HG03521 (cell line): ENCODE measurements at regions not wholly inside any gene's neighbourhood (a gene's known extent, or its start where the extent isn't known, plus 50 kb on each side); places are given as distances from the start of the nearest gene placed in this dataset.

Experiments
- ATAC-seq: cut with Tn5 transposase; IDR thresholded peaks from one replicate; pipeline ENCODE4 v1.9.1; 2021; ENCODE audit warnings: mild to moderate bottlenecking, moderate library complexity; ENCODE audit not compliant: unreplicated experiment

GRCh38 chr9:107989099-107989498 lies 499.5 kb upstream of the KLF4 start:
- no peak for ATAC-seq

DNA sequence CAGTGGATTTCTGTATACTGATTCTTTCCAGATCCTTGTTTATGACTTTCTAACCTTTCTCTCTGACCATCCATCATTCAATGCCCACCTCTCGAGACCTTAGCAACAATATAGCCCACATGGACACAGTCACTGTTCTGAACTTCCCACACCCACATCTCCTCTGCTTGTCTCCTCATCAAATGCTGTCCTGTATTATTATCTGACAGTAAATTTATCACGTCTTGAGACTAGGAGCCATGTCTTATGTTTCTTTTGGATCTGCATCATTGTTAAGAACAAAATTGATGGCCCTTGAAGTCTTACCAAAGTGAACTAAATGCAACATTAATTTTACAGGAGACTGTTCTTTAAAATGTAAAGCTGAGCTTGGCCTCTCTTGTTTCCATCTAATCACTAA lies 495.4 kb upstream of the KLF4 start:
- no peak for ATAC-seq

DNA sequence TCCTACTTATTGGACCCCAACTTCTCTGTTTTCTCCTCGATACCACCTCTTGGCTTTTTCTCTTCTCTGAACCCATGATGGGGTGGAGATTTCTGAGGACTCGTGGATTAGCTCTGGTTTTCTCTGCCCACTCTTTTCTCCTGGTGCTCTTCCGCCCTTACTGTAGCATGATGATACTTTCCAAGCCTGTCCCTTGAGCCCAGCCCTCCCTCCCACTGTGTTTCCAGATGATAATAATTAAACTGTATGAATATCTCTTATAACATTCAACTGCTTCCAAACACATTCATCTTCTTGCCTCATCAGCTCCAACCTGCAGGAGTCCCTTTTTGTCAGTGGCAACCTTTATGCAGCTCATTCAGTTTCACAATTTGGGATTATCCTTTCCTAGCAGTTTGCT lies 494.2 kb upstream of the KLF4 start:
- ATAC-seq, result no peak

GRCh38 chr9:107983181-107983603 lies 493.6 kb upstream of the KLF4 start:
- ATAC-seq, result no peak

DNA sequence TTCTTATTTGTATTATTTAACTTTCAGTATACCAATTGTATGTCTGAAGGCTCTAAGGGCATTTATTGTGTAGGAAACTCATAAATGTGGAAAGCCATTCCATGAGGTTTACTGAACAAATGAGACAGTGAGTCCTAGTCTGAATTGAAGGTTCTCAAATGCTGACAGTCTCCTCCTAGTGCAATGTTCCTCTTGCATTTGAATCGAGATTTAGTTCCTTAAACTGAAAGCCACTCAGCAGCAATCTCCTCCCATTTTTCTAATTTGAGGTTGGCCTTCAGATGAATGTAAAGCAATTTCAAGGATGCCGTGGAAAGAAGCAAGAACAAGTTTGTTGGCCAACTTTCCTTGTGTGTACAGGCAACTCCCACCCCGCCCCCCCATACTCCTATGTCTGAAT lies 493.2 kb upstream of the KLF4 start:
- no peak for ATAC-seq

DNA sequence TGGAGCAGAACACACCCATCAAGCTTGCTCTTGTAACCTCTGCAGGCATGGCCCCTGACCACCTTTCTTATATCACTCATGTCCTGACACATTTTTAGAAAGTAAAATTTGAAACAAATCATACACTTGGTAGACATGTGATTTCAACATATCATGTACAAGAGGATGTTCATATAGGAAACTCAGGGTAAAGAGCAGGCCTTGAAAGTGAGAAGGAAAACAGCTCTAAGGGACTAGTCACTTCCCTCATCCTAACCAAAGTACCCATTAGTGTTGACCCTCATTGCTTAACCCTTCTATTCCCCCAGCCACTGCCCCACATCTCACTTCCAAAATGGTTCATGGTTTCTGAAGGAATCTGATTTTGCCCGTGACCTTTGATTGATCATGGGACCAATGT lies 492.4 kb upstream of the KLF4 start:
- ATAC-seq, result no peak

DNA sequence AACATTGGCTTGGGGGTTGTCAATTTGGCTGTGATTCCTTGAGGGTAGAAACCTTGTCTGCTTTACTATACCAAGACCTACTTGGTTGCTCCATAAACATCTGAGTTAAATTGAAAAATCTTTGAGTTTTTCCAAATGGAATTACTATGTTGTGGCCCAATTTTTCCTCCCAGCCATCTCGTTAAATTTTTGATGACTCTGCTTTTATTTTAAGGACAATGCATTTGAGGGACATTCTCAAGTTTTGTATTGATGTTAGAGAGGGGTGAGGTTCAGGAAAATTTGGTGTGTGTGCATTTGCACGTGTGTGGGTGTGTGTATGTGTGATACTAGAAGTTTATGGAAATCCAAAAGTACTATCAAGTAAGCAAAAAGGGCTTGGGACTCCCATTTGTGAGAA lies 491.4 kb upstream of the KLF4 start:
- ATAC-seq, result no peak

GRCh38 chr9:107976767-107977166 lies 487.2 kb upstream of the KLF4 start:
- no peak for ATAC-seq

DNA sequence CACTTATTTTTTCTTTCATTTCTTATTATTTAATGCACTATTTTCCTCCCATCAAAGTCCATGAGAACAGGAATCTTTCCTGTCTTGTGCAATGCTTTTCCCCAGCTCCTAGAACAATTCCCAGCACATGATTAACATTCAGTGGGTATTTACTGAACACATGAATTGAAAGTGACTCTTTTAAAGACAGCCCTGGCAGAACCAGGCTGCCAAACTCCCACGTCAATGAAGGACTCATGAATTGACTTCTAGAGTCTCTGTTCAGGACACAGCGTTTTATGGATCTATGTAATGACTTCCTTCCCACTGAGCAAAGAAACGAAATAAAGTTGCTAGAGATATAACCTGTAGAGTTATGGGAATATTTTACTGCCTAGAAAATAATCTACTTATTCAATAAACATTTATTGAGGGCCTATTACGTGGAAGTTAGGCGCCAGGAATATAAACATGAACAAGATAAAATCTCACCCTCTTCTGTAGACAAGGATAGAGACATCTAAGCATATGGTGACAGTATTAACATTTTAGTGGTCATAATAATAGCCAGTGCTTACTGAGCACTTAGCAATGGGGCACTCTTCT lies 485.9 kb upstream of the KLF4 start:
- no peak for ATAC-seq

- no peak for ATAC-seq
Observed at GRCh38 chr9:107973451-107973850, 483.9 kb upstream of the KLF4 start.

DNA sequence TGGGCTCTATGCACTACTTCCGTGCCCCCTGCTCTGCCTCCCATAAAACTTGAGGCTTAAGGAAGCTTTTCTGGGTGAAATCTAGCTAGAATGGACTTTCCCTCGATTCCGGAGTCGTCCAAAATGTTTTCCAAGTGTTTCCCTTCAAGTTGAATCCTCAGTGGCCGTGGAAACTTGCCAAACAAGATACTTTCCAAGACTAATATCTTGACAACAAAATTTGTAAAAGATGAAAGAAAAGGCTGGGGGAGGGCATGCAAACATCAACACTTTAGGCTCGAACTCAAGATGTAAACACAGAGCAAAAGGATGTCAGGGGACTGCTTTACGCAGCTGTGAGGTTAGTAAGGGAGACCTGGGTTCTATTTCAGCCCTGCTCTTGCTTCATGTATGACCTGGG lies 482.8 kb upstream of the KLF4 start:
- no peak for ATAC-seq

GRCh38 chr9:107971241-107971640 lies 481.7 kb upstream of the KLF4 start:
- no peak for ATAC-seq

DNA sequence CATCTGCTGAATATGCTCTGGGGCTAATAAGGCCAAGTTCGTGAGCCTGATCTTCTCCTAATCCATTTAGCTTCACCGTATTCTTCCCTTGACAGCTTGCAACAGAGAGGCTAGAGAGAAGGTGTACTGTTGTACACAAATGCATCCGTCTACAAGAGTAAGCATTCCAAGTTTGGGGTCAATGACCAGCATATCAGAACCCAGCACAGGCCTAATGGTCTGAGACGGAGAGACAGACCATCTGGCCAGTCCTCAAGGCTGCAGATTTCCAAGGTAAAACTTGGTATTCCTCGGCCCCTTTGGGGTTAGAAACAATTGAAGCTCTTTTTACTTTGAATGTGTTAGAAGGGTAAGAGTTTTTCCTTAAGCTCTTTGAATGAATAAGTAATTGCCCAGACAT lies 481.2 kb upstream of the KLF4 start:
- no peak for ATAC-seq

- ATAC-seq, result no peak
Observed at GRCh38 chr9:107969727-107970126, 480.2 kb upstream of the KLF4 start.

DNA sequence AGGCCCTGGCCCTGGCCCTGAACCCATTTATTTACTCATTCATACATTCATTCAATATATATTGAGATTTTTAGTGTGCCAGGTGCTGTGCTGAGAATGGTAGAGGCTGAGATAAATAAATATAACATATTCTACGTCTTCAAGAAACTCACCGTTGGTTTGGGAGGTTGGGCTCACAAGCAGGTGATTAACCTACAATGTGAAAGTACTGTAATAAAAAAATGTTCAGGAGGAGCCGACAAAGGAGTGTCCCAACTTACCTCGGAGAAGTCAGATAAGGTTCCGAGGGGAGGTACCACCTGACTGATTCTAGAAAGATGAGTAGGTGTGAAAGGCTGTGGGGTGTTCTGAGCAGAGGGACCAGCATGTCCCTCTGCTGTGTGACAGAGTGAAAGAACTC lies 479.6 kb upstream of the KLF4 start:
- no peak for ATAC-seq

- ATAC-seq, result no peak
Observed at GRCh38 chr9:107963246-107963645, 473.7 kb upstream of the KLF4 start.

DNA sequence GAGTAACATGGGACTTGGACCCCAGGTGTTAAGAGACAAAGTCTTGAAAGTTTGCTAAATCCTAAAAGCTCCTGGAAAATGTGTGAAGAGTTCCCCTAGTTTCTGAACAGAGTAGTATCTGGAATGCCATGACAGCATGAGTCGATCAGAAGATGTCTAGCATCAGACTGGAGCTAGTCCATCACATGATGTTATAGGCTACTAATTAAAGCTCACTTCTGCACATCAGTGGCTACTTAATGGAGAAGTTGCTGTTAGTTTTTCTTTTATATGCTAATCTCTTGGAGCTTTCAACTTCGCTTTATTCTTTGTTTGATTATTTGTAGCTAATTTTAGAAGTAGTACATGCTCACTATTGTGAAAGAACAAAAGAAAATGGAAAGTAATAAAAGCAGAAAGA lies 471.3 kb upstream of the KLF4 start:
- no peak for ATAC-seq

- ATAC-seq, result no peak
Observed at GRCh38 chr9:107954312-107954711, 464.7 kb upstream of the KLF4 start.

DNA sequence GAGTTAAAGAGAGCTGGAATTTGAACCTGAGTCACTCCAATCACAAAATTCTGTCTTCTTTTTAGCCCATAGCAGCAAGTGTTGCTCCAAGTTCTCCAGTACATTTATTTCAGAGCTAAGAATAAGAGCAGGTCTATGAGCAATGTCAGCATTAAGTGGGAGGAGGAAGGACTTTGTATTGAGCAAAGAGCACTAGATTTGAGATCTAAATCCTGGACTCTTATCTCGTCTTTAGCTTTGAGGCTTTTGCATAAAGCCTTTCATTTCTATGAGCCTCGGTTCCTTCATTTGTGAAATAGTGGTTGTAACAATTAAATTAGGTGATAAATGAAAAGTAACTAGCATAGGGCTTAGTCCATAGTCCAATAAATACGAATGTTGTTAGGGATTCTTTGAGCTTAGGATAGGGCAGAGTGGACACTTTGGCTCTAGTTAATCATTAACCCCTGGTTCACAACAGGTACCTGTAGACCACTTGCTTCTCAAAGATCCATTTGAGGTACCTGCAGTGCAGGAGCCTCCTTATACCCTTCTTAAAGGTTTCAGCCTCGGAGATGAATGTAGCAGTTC lies 464.1 kb upstream of the KLF4 start:
- no peak for ATAC-seq

- no peak for ATAC-seq
Observed at GRCh38 chr9:107952773-107953172, 463.2 kb upstream of the KLF4 start.

DNA sequence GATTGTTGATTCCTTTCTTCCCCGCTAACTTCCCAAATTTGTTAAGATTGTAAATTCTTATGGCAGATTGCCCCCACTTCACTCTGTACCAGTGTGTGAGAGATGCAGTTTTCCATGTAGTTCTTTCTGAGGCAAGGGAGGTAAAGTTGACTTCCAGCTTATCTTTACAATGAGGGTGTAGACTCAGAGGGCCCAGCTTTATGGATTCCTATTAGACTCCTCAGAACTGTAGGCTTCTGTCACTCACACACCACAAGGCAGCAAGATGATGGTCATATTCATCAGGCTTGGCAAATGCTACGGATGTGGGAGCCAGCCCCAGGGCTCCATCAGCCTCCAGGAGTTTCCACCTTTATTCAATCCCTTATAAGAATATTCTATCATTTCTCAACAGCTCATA lies 461.9 kb upstream of the KLF4 start:
- ATAC-seq, result no peak

DNA sequence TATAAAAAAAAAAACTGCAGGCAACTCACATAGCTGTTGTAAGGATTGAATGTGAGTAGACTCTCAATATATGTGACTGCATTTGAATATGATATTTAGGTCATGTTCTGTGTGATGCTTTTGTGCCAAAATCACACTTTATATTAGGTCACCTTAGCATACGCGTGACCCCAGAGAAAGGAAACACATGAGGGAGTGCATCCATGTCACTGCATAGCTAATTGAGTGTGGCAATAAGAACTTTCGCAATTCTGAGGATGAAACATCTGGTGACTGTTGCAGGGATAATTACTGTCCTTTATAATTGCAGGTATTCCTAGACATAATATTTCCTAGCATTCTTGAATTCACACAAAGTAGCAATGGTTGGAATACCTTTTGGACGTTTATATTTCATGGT lies 459.5 kb upstream of the KLF4 start:
- no peak for ATAC-seq

DNA sequence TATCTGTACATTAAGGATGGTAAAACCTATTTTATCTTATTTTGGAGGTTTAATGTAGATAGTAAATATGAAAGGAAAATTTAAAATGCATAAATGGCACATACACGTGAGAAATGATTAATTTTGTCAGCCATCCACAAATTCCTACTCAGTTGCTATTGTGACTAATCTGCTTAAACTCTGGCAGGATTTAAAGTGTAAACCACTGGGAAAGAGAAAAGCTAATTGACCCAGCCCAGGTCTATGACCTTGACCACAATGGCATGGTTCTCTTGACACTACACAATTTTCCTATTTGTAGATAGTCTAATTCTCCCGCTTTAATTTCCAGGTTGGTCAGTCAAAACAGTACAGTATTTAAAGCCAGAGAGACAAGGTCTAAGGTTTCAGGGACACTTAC lies 459.0 kb upstream of the KLF4 start:
- ATAC-seq, result no peak
